ENCODE measurements at regions not wholly inside any gene's neighbourhood (a gene's known extent, or its start where the extent isn't known, plus 50 kb on each side); places are given as distances from the start of the nearest gene placed in this dataset.
"Not testable (repeated sequence)": the region's sequence is repeated elsewhere in the genome, so short reads cannot be mapped to it uniquely, and the experiment has no call there.

- DNase-seq, result no peak
Observed at GRCh38 chr6:13874191-13874549, 50.6 kb upstream of the RNF182 start.

GRCh38 chr6:13873288-13874190 lies 51.2 kb upstream of the RNF182 start:
- peak; percentile 55 for DNase-seq

GRCh38 chr6:13872681-13873080 lies 52.1 kb upstream of the RNF182 start:
- no peak for DNase-seq

- DNase-seq, result not testable (repeated sequence)
Observed at GRCh38 chr6:13872006-13872405, 52.7 kb upstream of the RNF182 start.

- no peak for DNase-seq
Observed at GRCh38 chr6:13870214-13870830, 54.4 kb upstream of the RNF182 start.

GRCh38 chr6:13868236-13868635 lies 53.9 kb upstream of the MCUR1 start:
- DNase-seq, result no peak

- DNase-seq, result no peak
Observed at GRCh38 chr6:13866301-13866700, 51.9 kb upstream of the MCUR1 start.

- DNase-seq, result no peak
Observed at GRCh38 chr6:13865141-13865540, 50.8 kb upstream of the MCUR1 start.

GRCh38 chr6:13864669-13865068 lies 50.3 kb upstream of the MCUR1 start:
- not testable (repeated sequence) for DNase-seq
